ENCODE measurements at regions not wholly inside any gene's neighbourhood (a gene's known extent, or its start where the extent isn't known, plus 50 kb on each side); places are given as distances from the start of the nearest gene placed in this dataset.

DNA sequence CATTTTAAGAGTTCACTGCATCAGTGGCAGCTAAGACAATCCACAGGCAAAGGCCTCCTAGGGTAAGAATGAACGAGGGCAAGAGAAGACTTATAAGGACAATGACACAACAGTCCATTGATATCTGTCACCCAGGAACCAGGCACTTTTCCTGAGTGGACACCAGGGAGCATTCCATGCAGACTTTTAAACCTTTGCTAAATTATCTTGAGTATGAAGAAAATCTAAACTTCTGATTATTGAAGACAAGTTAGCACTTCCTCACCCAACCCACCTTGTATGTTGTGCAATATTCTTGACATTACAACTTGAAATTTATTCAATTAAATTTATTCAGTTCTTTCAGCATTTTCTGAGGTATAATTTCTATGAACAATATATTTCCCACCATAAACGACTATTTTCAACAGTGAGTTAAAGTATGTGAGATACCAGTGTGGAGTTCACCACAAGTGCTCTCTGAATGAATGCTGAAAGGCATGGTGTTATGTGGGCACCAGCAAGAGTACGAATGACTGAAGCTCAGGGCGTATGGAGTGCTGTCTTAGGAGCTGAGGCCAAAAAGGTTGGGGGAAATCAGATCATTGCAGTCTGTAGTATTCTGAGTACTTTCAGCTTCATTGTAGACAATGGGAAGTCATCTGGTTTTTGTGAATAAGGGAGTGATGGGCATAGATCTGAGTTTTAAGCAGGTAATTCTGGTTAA is 124.3 kb upstream of the LMNTD1 start:
- TF ChIP-seq, protein P1, sequence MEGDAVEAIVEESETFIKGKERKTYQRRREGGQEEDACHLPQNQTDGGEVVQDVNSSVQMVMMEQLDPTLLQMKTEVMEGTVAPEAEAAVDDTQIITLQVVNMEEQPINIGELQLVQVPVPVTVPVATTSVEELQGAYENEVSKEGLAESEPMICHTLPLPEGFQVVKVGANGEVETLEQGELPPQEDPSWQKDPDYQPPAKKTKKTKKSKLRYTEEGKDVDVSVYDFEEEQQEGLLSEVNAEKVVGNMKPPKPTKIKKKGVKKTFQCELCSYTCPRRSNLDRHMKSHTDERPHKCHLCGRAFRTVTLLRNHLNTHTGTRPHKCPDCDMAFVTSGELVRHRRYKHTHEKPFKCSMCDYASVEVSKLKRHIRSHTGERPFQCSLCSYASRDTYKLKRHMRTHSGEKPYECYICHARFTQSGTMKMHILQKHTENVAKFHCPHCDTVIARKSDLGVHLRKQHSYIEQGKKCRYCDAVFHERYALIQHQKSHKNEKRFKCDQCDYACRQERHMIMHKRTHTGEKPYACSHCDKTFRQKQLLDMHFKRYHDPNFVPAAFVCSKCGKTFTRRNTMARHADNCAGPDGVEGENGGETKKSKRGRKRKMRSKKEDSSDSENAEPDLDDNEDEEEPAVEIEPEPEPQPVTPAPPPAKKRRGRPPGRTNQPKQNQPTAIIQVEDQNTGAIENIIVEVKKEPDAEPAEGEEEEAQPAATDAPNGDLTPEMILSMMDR (conservative IDR thresholded peaks at IDR 0.05; ENCODE audit: low read length), result no peak
- no peak for TF ChIP-seq EZH2phosphoT487 (IDR thresholded peaks at IDR 0.05; ENCODE audit: borderline replicate concordance)

Data from Loucy (cell line).